NCI-H2171 treated with DMSO at 0.1 percent for 48 hours (cell line): ENCODE measurements at regions not wholly inside any gene's neighbourhood (a gene's known extent, or its start where the extent isn't known, plus 50 kb on each side); places are given as distances from the start of the nearest gene placed in this dataset.

Source experiments
- DNase-seq: peaks from one replicate; lab custom pipeline; 2025; lab: John Stamatoyannopoulos, UW

DNA sequence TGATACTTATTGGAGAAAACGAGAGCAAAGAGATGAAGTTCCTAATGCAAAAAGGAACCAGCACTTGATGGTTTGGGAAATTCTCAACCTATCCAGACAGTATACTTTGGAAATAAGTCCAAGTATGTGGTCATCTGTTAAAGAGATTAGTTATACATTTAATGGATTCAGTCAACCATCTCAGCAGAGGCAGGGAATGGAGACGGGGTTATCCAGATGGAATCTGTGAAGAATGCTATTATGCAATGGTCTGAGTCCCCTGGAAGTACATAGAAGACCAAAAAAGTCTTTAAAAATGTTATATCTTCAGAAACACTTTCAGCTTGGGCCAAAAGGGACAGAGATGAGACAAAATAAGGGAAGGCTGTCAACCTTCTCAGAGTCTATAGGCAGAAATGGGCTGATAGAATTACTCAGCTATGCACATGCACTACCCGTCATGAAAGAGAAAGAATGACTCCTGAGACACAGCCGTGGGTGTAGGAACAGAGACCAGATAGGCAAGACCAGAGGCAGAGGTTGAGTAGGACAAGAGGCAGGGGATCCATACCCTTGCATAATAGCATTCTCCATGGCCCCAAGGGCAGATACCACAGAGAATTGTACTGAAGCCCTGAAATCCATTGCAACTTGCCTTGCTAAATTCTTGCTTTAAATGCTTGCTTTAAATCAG is 738.8 kb upstream of the POT1 start:
- no peak for DNase-seq

DNA sequence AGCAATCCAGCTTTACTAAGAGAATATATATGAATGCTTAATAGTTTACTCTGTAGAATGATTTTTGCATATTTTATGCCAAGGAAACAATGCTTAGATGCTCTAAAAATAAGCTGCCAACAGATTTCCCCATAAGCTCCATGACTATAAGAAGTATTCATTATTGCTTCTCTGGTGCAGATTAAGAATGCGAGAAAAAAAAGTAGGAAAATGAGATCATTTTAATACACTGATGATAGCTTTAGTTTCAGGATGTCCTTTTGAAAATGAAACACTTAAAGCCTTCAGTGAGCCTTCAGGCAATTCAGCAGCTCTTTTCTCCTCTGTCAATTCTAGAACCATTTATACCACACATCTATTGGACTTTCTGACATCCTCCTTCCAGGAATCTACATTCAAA is 735.0 kb upstream of the POT1 start:
- no peak for DNase-seq

DNA sequence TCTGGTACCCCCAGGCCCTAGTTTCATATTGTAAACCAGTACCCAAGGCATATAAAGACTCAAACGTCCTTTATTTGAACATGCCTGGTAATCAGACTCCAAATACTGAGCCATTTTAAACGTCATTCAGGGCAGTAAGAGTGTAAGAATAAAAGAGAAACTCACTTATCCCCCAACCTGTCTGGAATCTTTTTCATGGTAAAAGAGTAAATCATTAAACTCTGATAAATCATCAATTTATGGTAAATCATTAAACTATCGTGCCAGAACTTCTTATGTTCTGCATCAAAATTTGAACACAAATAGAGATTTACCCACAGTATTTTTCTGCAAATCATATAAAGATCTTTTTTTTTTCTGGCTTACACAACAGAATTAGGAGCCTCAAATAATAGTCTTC is 734.3 kb upstream of the POT1 start:
- no peak for DNase-seq

DNA sequence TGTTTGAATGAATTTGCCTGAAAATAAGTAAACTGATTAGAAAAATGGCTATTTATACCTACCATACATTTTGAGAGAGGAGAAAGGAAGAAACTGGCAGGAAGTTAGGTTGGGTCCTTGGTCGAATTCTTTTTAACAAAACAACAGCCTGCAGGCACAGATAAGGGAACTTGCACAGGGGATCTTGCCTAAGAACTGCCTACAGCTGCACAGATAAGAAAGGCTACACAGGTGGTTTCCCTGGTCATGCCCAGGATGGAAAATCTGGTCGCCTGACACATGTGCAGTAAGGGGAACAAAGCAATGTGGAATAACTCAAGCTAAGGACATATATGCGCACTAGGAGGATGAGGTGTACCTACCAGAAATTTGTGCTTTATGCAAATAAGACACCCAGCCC is 732.1 kb upstream of the POT1 start:
- DNase-seq = no peak

DNA sequence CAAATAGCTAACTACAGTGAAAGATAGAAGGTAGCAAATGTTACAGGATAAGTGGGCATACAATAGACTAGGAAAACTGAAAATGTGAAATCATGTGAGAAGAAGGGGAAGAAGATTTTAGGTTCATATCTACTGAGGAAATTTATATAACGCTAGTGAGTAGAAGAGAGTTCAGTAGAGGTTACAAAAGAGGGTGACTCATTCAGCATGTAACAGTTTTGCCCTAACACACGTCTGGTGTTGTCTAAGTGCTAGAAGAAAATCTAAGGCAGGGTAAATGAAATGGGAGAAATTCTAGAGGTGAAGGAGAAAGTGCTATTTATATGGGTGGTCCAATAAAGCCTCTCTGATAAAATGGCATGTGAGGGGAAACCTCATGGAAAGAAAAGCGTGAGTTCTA is 731.4 kb upstream of the POT1 start:
- DNase-seq = peak; percentile 8

DNA sequence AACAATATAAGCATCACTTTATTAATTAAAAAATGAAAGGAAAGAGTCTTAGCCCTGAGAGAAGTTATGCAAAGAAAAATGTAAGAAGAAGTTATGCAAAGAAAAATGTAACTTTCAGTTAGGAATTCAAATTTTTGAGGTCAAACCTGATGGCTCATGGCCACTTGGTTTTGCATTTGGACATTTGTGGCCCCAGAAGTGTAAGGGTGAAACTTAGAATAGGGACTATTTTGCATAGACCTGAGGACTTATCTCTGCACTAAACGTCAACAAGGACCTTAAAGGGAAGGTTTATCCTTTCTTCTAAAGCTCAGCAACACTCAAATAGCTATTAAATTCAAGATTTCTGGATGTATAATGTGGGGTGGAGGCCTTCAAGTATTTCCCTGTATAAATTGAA is 724.5 kb upstream of the POT1 start:
- DNase-seq = no peak

DNA sequence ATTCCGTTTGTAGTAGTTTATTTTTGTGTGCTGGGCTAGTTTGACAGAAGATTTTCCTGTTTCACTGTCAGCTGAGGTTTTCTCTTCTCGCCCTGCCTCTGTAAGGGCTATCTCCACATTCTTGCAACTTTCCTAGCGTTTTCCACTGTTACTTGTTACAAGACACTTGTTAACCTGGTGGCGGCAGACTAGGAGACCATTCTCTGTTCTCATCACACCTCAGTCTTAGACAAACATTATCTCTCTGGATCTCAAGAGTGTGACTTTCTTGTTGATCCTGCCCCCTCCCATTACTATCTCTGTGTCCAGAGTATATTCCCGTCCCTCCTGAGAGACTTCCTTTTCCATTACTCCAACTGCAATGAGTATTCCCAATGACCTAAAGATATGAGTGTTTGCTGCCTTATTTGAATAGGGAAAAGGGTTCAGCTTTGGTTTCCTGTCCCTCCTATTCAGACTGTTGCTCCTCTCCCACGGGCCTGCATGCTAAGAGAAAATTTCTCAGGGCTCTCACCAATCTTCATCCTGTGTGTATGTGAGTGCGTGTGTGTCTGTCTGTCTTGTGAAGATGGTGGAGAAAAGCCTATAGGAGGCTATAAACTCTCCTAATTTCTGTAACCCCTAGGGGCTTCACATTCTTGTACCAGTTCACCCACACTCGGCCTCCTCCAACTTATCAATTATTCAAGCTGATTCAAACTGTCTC is 722.4 kb upstream of the POT1 start:
- DNase-seq = no peak

DNA sequence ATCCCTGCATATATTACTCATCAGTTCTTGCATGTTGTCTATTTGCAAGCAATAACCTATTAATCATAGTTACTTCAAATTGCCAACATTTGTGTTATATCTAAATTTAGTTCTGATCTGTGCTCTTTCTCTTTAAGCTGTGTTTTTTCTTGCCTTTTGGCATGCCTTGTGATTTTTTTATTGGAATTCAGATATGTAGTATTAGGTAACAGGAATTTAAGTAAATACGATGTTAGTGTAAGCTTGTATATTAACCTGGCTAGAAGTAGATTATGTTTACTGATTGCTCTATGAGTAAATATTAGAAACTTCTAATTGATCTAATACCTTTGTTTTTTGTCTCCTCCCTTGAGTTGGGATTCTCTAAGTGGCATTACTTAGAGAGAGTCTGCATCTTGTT is 718.9 kb upstream of the POT1 start:
- no peak for DNase-seq

DNA sequence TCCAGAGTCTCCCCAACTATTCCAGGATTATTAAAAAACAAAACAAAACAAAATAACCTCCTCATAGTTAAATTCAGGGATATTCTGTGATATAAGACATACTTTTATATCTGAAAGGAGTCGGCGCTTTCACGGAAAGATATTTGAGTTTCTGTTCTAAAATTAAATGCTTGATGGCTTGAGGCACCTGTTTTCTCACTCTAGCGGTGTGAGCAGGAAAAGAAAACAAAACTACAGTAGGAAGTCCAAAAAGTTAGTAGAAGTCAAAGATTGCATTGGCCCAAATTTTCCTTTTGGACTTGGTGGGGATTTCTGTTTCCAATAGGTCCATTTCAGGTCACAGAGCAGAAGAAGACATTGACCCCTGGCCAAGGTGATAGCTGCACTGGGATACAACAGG is 716.1 kb upstream of the POT1 start:
- DNase-seq = no peak

DNA sequence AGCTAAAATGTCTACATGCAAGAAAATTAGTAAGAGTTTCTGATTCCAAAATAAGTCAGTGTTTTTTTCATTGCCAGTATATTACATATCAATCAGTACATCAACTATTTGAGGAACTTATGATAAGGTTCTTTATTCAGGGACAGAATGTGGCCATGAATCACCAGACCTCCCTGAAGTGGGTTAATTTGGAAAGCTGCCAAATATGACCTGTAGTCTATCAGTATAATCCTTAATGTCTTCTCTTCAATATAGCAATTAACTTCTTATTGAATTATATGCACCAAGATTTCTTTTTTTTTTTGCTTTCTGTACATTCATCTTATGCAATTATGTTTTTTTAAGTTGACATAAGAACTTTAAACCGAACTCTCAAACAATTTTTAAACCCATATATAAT is 714.5 kb upstream of the POT1 start:
- DNase-seq = no peak

DNA sequence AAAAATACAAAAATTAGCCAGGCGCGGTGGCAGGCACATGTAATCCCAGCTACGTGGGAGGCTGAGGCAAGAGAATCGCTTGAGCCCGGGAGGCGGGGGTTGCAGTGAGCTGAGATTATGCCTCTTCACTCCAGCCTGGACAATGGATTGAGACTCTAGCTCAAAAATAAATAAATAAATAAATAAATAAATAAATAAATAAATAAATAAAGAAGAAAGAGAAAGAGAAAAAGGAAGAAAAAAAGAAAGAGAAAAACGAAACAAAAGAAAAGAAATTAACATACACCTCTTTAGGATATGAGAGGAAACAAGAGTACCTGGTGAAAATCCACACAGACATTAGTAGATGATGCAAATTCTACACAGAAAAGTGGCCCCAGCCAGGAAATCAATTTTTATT is 713.7 kb upstream of the POT1 start:
- DNase-seq = no peak

DNA sequence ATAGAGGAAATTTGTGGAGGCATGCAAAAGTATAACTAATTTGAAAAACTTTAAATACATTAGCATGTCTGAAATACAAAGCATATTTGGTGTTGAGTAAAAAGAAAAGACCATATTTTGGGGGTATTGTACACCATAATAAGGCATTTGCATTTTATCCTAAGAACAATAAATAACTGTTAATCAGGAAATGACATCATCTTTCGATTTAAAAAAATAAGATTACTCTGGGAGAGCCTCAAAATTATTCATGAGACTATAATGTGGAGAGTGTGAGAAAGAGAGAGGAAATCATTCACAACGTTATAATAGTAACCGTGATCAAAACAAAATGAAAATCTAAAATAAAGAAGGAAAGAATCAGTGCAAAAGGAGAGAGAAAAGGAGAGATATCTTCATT is 712.3 kb upstream of the POT1 start:
- DNase-seq = no peak

DNA sequence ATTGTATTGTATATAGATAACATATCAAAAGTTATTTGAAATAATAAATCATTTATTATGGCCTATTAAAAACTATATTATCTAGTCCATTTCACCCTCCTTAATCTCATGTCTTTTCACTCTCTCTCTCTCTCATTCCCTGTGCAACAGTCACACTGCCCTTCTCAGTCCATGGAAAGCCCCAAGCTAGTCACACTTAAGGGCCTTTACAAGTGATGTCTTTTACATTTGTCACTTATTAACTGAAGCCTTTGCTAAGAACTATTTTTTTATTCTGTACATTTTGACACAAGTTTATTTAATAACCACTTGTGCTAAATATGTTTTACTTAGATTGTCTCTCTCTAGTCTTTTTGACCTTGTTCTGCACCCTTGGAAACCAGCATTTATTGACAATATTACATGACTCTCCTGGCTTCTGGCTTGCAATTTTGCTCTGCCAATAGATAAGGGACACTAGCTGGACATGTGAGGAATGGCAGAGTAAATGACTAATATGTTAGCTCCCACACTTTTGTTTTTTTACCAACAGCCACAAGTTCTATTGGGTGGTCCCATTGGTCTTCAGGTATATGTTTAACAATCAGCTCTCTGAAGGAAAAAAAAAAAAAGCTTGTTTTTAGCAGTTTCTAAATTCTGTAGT is 706.8 kb upstream of the POT1 start:
- DNase-seq = no peak

DNA sequence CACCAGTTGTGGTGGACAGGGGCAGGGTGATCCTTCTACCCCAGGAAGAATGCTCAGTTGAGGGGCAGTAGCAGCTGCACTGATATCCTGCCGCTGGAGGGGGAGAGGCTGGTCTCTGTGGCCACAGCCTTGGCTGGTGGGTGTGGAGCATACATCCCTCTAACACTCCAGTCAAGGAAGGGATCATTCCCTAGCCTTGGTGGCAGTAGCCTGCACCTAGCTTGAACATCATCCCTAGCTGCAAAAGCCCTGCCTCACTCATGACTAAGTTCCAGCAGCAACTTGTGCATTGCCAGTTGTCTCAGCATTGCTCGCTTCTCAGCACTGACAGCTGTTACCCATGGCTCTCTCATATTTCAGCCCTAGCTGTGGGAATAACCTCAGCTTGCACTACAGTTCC is 688.9 kb upstream of the POT1 start:
- no peak for DNase-seq

DNA sequence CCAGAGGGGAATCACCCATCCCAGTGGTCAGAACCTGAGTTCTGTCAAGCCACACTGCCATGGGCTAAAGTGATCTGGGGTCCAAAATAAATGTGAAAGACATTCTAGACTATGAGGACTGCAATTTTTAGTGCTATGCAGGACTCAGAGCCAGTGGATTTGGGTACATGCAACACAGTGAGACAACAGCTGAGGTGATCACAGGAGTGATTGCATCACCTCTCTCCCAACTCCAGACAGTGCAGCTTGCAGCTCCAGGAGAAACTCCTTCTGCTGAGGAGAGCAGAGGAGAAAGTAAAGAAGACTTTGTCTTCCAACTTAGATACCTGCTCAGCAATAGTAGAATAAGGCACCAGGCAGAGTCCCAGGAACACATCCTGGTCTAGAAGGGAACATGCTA is 682.0 kb upstream of the POT1 start:
- DNase-seq = no peak

DNA sequence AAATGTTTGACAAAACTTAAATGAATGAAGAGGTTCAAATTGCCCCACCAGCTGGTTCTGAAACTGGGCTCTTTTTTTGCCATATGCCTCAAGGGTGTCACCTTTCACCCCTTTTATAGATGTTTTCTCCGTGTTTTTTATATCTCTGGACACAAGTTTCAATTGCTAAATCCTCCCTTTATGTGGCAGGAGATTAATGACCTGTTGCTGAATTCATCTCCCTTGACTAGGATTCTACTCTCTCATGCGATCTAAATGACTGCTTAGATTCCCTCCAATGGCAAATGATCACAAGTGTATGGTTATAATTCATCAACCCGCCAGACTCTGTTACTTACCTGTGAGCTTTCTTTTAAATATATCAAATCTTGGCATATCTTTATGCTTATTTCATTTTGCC is 677.0 kb upstream of the POT1 start:
- peak; percentile 36 for DNase-seq

DNA sequence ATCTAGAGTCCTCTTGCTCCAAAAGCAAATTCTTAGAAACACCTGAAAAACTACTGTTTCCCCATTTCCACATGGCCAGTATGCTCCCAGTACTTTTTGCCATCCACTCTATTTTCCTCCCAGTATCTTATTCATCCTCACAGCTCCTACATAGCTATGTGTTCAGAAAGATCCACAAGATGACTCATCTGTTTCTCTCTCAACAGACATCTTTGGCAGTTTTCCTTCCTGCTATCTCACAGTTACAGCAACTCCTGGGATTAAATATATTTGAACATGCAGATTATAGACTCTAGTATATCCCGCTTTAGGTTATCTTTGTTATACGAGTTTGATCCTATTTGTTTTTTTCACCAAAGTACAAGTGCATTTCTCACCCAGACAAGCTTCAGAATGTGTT is 675.6 kb upstream of the POT1 start:
- DNase-seq = no peak

DNA sequence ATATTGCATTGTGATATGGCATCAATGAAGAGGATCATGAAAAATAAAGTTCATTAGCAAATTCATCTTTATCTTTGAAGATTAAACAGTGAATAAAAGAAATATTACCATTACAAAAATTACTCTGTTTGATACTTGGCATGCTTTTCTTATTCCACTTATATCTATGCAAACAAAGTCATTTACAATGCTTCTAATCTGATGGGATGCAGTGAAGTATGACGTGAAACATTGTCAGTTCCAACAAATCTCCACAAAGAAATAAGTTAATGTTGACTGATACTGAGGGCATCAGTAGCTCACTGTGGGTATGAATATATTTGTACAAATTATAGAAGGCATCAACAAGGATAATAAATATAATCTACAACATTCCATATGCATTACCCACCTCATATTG is 672.8 kb upstream of the POT1 start:
- no peak for DNase-seq

DNA sequence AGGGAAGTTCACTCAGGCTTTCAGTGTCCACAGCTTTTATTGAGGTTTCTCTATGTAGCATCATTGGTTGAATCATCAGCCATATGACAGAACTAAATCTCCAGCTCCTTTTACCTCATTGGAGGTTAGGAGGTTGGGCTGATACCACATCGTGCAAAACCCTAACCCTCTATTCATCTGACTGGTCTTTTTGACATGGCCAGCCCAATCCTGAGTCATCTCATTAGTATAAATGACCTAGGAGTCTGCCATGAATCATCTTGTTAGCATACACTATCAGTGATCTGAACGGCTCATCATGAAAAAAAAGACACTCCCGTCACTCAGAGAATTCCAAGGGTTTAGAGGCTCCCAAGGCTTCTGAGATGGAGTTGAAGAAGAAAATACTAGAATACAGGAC is 669.8 kb upstream of the POT1 start:
- no peak for DNase-seq

DNA sequence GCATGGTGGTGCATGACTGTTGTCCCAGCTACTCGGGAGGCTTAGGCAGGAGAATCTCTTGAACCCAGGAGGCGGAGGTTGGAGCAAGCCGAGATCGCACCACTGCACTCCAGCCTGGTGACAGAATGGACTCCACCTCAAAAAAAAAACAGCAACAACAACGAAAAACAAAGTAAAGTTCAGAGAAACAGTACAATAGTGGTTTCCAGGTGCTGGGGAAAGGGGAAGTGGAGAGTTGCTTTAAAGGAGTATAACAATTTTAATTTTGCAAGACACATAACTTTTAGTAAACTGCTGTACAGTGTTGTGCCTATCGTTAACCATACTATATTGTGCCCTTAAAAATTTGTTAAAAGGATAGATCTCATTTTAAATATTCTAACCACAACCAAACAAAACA is 662.7 kb upstream of the POT1 start:
- no peak for DNase-seq

DNA sequence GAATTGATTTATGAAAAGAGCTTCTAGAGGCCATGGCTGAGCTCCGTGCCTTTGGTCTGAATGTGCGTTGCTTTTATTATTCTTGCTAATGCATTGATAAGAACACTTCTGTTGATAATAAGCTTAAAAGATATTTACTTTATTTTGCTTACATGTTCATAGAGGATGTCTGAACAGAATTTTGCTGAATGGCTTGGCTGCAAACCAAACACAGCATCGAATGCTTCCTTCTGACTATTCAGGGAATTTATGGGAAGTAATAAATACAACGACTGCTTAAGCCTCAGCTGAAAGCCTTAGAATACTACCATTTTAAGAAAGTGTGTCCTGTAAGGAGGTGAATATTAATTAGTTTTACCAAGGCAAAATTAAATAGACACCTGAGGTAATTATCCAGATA is 643.5 kb upstream of the POT1 start:
- no peak for DNase-seq

DNA sequence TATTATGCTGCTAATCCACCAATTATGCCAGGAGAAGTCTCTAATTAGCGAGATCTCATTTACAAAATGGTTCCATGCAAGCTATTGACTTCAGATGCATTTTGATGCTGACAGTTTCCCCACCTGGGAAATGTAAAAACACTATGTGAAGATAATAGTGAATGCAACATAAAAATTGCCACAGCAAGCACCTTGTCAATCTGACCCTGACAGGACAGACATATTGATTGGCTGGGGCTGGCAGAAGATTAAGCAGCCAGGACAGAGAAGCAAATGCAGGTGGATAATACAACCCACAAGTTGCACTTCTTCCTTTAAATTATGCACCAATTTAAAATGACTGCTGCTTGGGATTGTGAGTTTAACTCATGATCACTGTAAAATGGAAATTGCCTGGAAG is 642.8 kb upstream of the POT1 start:
- no peak for DNase-seq

DNA sequence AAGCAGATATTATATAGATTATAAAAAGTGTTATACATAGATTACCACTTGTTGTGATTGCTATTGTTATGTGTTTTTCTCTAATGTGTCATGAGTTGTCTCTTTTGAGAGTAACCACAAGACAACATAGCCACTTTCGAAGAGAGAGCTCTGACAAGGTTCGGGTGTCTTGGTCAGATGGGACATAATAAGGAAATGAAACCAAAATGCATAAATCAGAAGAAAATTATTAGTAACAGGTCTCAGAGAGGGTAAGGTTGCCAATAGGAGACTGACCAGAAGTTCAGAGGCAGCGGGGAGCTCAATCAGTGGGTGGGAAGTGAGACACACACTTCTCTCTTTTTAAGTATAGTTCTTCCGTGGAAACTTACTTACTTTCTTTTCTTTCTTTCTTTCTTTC is 639.2 kb upstream of the POT1 start:
- DNase-seq = no peak

DNA sequence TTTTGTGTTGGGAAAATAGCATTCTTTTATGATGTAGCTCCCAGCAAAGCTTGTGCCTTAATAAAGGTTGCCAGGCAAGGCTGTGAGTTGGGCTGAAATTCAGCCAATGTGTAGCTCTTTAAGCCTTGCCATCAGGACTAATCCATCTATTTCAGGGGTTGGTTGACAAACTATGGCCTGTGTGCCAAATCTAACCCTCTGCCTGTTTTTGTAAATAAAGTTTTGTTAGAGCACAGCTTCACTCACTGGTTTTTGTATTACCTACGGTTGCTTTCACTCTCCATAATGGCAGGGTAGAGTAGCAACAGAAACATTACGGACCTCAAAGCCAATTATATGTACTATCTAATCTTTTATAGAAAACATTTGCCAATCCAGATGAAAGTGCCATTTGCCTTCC is 638.1 kb upstream of the POT1 start:
- DNase-seq = no peak
